AG09319 (cell line): ENCODE measurements at regions not wholly inside any gene's neighbourhood (a gene's known extent, or its start where the extent isn't known, plus 50 kb on each side); places are given as distances from the start of the nearest gene placed in this dataset.
"Not testable (repeated sequence)": the region's sequence is repeated elsewhere in the genome, so short reads cannot be mapped to it uniquely, and the experiment has no call there.

Experiments
- DNase-seq: peaks from one replicate; pipeline ENCODE4 v3.0.0-alpha.2; 2010; ENCODE audit warnings: low read depth; ENCODE audit errors: extremely low read depth
- TF ChIP-seq, protein P1 (sequence below): IDR thresholded peaks from 2 replicates; pipeline ENCODE4 v1.5.1; 2011; ENCODE audit warnings: low read depth, mild to moderate bottlenecking, inconsistent platforms, low read length, moderate library complexity

DNA sequence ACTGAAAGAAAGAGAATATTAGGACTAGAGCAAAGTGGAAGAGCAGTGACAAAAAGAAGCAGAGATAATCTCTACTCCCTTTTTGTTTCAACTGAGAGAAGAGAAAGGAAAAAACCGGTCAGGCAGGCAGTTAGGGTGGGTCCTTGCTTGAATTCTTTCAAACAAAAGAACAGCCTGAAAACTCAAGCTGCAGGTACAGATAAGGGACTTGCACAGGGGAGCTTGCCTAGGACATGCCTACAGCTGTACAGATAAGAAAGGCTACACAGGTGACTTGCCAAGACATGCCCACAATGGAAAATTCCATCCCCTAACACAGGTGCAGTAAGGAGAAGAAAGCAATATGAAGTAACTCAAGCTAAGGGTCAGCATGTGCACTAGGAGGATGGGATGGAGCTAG, 532.2 kb upstream of the MIS18BP1 start:
- DNase-seq: no peak
- TF ChIP-seq, protein P1, sequence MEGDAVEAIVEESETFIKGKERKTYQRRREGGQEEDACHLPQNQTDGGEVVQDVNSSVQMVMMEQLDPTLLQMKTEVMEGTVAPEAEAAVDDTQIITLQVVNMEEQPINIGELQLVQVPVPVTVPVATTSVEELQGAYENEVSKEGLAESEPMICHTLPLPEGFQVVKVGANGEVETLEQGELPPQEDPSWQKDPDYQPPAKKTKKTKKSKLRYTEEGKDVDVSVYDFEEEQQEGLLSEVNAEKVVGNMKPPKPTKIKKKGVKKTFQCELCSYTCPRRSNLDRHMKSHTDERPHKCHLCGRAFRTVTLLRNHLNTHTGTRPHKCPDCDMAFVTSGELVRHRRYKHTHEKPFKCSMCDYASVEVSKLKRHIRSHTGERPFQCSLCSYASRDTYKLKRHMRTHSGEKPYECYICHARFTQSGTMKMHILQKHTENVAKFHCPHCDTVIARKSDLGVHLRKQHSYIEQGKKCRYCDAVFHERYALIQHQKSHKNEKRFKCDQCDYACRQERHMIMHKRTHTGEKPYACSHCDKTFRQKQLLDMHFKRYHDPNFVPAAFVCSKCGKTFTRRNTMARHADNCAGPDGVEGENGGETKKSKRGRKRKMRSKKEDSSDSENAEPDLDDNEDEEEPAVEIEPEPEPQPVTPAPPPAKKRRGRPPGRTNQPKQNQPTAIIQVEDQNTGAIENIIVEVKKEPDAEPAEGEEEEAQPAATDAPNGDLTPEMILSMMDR: no peak

DNA sequence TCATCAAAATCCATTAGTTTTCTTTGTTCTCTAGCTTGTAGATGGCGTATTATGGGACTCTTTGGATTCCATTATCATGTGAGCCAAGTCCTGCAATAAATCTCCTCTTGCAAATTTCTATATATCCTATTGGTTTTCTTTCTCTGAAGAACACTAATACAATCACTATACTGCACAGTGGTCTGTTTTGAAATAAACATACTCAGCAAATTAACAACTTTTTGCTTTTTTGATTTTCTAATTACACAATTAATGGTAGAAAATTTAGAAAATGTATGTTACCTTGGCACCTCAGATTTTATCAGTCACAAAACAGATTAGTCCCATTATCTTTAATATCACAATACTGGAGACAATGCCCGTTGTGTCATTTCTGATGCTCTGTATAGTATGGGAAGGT, 513.2 kb upstream of the MIS18BP1 start:
- TF ChIP-seq, protein P1: no peak
- DNase-seq: no peak

DNA sequence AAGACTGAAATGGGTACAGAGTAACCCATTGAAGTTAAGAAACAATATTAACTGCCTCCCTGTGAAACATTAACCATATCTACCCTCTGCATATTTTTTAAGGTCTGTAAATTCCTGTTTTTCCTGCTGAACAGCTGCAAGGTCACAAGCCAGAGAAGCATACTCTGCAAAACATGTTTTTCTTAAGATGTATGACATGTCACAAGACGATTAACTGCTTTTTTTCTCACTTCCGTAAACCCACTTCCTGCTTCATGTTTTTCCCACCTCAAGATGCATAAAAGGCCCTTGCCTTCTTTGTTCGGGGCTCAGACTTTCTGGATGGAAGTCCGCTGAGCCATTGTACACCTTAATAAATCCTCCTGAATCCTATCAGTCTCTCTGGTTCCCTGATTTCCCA, 504.7 kb upstream of the MIS18BP1 start:
- no peak for DNase-seq
- TF ChIP-seq, protein P1: no peak

DNA sequence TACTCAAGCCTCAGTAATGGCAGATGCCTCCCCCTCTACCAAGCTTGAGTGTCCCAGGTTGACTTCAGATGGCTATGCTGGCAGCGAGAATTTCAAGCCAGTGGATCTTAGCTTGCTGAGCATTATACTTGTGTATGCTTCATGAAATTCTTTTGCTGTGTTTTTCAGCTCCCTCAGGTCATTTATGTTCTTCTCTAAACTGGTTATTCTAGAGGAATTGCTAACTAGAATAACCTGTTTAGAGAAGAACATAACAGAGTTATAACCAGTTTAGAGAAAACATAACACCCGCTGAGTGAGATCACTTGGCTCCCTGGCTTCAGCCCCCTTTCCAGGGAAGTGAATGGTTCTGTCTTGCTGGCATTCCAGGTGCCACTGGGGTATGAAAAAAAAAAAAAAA, 503.4 kb upstream of the MIS18BP1 start:
- not testable (repeated sequence) for DNase-seq

DNA sequence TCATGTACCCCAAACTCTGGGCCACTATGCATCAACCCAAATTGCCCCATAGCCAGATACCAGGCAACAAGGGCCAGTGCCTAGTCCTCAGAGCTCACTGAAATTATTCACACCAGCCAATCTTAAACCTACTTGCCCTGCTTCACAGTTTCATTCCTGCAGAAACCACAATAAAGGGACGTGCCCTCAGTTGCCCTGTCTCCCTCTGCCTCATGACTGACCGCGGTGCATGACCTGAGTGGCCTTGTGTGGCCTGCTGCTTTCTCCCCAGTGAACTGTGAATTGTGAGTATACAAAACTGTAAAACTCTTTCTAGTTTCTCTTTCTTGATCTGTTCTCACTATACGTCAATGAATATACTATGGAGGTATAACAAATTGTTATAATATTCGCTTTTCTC, 490.9 kb upstream of the MIS18BP1 start:
- no peak for DNase-seq
- TF ChIP-seq, protein P1: no peak

DNA sequence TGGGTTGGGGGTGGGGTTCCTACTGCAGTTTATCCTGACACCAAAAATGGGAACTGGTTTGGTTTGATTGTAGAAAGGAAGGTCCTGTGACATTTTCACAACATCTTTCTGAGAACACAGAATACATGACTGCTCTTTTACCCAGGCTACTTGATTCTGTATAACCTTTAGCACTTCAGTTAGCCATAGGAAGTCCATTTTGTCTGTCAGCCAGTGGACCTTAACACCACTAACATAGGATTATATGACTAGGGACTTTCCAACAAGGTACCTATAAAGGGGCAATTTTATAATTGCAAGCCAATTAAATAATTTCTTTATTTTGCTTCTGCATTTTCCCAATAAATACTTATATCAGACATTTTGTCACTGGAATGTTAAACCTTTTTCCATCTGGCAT, 489.2 kb upstream of the MIS18BP1 start:
- TF ChIP-seq, protein P1: no peak
- no peak for DNase-seq

DNA sequence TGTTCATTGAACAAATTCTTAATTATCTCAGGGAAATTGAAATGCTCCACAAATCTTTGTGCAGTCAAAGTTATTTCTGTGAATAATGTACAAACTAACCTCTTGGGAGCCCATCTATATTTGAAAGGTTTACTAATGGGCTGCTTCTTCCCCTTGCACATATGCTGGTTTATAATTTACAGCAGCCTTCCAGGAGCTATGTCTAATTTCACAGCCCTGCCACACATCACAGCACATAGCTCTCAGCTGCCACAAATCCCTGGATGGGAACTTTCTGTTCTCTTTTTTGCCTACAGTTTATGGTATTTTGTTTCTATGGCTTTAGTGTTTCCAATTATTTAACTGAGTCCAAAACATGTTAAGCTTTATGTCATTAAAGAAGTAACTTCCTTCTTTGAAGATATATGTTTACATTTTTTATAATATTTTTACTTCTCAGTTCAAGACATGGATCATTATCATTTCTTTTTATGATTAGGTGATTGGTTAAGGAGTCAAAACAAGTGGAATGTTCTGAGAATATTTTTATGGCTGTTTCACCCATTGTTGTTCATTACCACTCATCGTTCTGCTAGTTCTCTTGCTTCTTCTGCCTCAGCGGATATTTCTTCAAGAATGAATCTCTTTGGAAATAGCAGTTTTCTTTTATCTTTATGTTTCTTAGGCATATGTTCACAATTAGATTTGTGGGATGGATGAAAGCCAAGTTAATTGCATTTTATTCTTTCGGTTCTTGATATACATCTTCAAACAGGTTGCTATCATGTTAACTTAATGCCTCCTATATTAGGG, 475.6 kb upstream of the MIS18BP1 start:
- DNase-seq: no peak
- TF ChIP-seq, protein P1: no peak

DNA sequence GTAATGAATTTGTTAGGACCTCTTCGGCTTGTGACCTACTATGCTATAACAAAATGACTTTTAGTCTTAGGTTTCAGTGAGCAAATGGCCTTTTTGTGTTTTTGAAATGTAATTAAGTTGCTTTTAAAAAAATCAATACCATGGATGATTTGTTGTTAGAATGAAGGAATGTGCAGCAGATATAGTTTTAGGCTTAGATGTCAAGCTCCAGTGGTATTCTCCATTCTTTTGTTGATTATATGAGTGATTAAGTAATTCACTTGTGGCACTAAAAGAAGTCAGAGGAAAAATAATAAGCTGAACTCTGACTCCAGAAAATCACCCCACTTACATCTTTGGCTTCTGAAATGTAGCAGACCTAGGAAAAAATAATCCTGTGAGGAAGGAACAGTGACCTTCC, 474.1 kb upstream of the MIS18BP1 start:
- TF ChIP-seq, protein P1: no peak

More for the DNA sequence above, 474.1 kb upstream of the MIS18BP1 start:
- no peak for DNase-seq
